ENCODE measurements at regions not wholly inside any gene's neighbourhood (a gene's known extent, or its start where the extent isn't known, plus 50 kb on each side); places are given as distances from the start of the nearest gene placed in this dataset.

DNA sequence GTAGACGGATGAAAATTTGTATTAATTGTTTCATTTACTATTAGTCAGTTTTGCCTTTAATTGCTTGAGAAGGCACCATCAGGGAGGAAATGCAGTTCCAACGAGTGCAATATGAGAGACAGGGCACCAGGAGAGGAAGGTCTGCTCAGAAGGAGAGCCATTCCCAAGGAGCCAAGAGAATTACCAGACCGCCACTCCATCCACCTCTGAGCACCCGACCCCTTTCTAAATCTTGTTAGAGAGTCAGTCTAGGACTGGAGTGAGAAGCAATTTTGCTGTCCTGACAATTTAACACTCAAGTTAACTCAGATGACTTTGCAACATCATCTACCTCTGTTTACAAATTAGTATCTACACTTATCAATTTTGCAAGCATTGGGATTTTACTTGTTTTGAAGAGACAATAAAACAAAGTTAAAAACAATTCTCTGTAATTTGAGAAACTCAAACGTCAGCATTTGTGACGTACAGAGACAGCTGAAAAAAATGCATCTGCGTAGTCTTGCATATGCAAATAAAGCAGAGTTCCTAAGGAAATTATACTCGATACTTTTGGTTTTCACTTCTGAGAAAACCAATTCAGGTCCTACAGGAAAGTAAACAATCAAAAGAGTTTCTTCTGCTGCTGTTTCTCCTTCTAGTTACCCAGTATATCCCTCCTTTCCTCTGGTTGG lies 1704.7 kb upstream of the TENM3 start:
- DNase-seq: no peak
- Histone ChIP-seq H3K4me3 (ENCODE audit: low read depth, low read length) (no peak overlapping the region), H3K27ac (no peak overlapping the region), H3K9me3 (ENCODE audit: severe bottlenecking) (no peaks in the 10 kb centered on the region), H3K27me3 (ENCODE audit: insufficient read depth, low read depth, severe bottlenecking) (no peaks in the 10 kb centered on the region), H3K36me3 (no peaks in the 10 kb centered on the region)
- TF ChIP-seq, protein P1, sequence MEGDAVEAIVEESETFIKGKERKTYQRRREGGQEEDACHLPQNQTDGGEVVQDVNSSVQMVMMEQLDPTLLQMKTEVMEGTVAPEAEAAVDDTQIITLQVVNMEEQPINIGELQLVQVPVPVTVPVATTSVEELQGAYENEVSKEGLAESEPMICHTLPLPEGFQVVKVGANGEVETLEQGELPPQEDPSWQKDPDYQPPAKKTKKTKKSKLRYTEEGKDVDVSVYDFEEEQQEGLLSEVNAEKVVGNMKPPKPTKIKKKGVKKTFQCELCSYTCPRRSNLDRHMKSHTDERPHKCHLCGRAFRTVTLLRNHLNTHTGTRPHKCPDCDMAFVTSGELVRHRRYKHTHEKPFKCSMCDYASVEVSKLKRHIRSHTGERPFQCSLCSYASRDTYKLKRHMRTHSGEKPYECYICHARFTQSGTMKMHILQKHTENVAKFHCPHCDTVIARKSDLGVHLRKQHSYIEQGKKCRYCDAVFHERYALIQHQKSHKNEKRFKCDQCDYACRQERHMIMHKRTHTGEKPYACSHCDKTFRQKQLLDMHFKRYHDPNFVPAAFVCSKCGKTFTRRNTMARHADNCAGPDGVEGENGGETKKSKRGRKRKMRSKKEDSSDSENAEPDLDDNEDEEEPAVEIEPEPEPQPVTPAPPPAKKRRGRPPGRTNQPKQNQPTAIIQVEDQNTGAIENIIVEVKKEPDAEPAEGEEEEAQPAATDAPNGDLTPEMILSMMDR (IDR thresholded peaks at IDR 0.05; ENCODE audit: low read depth, low read length): no peak

DNA sequence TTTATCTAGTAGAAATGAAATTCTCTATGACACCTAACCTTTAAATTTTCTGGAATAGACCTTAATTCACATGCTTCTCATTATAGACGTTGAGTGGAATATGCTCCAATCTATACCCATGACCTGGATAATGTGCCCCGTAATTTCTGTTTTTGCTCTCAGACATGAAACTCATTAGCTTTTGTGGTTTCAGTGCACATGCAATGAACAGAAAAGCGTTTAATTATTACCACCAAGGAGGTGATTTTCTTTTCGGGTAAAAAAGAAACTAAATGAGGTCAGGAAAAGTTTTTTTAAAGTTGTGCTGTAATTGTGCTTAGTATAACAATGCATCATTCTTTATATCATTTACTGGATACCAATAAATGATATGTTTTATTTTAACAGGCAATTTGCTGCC lies 1703.9 kb upstream of the TENM3 start:
- H3K36me3 ChIP-seq: no peaks in the 10 kb centered on the region
- TF ChIP-seq, protein P1 (IDR thresholded peaks at IDR 0.05; ENCODE audit: low read depth, low read length): no peak
- H3K27me3 ChIP-seq (ENCODE audit: insufficient read depth, low read depth, severe bottlenecking): no peaks in the 10 kb centered on the region
- H3K9me3 ChIP-seq (ENCODE audit: severe bottlenecking): no peaks in the 10 kb centered on the region
- DNase-seq: no peak
- no peak overlapping the region for H3K4me3 ChIP-seq (ENCODE audit: low read depth, low read length)
- no peak overlapping the region for H3K27ac ChIP-seq

DNA sequence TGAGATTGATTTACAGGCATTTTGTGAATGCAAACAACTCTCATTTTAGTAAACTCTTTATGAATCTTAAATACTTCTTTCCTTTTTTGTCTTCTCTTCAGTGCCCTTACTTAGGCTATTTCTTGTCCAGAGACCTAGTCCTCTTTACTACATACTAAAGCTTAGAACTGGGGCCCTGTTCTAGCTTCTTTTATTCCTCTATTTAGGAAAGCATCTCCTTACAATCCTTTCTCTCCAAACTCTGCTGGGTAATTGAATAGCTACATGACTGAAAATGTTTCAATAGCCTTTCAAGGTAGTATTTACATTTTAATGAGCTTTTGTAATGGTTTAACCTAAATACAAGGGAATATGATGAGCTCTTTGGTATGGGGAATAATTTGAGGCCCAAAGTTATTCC lies 1701.5 kb upstream of the TENM3 start:
- H3K27me3 ChIP-seq (ENCODE audit: insufficient read depth, low read depth, severe bottlenecking): no peaks in the 10 kb centered on the region
- no peak for DNase-seq
- TF ChIP-seq, protein P1 (IDR thresholded peaks at IDR 0.05; ENCODE audit: low read depth, low read length): no peak
- H3K4me3 ChIP-seq (ENCODE audit: low read depth, low read length): no peak overlapping the region
- H3K36me3 ChIP-seq: no peaks in the 10 kb centered on the region
- H3K9me3 ChIP-seq (ENCODE audit: severe bottlenecking): no peaks in the 10 kb centered on the region
- H3K27ac ChIP-seq: no peak overlapping the region

DNA sequence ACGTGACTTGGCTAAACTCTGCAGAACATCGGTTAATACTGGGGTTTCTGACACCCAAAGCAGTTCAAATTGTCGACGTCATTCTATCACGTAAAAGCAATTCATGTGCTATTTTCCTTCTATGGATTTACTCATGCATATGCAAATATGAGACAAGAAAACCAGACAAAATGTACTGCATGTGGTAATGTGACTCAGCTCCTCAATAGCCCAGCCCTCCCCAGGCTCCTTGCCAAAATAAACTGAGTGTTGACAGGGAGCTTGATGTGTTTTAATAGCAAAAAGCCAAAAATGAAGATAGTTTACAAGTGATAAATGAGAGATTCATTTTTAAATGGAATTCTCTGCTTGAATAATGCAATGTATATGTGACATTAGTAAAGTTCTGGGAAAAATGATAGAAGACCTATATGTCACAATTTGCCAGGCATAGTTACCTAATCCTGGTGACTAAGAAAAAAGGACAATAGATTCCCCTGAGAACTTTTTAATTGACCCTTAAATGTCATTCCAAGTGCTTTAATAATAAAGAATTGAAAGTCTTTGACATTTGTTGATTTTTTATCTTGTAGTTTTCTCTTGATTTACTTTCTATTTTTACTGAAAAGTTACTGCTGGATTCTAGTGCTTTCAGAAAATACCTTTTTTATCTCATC lies 1700.6 kb upstream of the TENM3 start:
- Histone ChIP-seq H3K36me3 (no peaks in the 10 kb centered on the region), H3K9me3 (ENCODE audit: severe bottlenecking) (no peaks in the 10 kb centered on the region), H3K27ac (no peak overlapping the region), H3K4me3 (ENCODE audit: low read depth, low read length) (no peak overlapping the region), H3K27me3 (ENCODE audit: insufficient read depth, low read depth, severe bottlenecking) (no peaks in the 10 kb centered on the region)
- DNase-seq: no peak
- TF ChIP-seq, protein P1 (IDR thresholded peaks at IDR 0.05; ENCODE audit: low read depth, low read length): no peak

DNA sequence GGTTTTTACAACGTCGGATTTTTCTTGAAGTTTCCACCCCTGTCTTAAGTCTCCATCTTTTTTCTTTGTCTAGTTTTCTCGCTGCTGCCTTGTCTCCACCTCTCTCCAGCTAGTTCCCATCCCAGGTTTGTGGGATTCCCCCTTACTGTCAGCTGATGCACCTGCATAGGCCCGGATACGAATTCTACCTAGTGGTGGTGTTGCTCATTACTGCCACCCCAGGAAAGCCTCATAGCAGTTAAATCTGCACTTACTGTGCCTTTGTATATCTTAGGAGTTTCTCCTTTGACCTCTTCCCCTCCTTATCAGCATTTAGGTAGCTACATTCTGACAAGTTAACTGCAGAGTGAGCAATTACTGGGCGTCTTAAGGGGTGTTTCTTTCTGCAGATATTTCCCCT lies 1693.1 kb upstream of the TENM3 start:
- no peak overlapping the region for H3K27ac ChIP-seq
- H3K4me3 ChIP-seq (ENCODE audit: low read depth, low read length): no peak overlapping the region
- H3K36me3 ChIP-seq: no peaks in the 10 kb centered on the region
- no peaks in the 10 kb centered on the region for H3K9me3 ChIP-seq (ENCODE audit: severe bottlenecking)
- TF ChIP-seq, protein P1 (IDR thresholded peaks at IDR 0.05; ENCODE audit: low read depth, low read length): no peak
- no peaks in the 10 kb centered on the region for H3K27me3 ChIP-seq (ENCODE audit: insufficient read depth, low read depth, severe bottlenecking)
- no peak for DNase-seq
